A673 (cell line): ENCODE measurements at regions not wholly inside any gene's neighbourhood (a gene's known extent, or its start where the extent isn't known, plus 50 kb on each side); places are given as distances from the start of the nearest gene placed in this dataset.

ENCODE experiments used
- EZH2 ChIP-seq: fragments of 200-600 bp; sonication (generic); IDR thresholded peaks from 2 replicates; pipeline ENCODE4 v1.6.1; 2017; ENCODE audit warnings: borderline replicate concordance, low read depth, mild to moderate bottlenecking, mixed read lengths, antibody characterized with exemption, low read length; ENCODE audit not compliant: poor library complexity, severe bottlenecking
- TF ChIP-seq, protein P1 (sequence below): fragments of 300-800, 200-600 bp; sonication (generic); conservative IDR thresholded peaks from 2 replicates; pipeline ENCODE4 v1.5.1; 2017; ENCODE audit warnings: low read depth, mild to moderate bottlenecking, antibody characterized with exemption, low read length, moderate library complexity, mixed read lengths

DNA sequence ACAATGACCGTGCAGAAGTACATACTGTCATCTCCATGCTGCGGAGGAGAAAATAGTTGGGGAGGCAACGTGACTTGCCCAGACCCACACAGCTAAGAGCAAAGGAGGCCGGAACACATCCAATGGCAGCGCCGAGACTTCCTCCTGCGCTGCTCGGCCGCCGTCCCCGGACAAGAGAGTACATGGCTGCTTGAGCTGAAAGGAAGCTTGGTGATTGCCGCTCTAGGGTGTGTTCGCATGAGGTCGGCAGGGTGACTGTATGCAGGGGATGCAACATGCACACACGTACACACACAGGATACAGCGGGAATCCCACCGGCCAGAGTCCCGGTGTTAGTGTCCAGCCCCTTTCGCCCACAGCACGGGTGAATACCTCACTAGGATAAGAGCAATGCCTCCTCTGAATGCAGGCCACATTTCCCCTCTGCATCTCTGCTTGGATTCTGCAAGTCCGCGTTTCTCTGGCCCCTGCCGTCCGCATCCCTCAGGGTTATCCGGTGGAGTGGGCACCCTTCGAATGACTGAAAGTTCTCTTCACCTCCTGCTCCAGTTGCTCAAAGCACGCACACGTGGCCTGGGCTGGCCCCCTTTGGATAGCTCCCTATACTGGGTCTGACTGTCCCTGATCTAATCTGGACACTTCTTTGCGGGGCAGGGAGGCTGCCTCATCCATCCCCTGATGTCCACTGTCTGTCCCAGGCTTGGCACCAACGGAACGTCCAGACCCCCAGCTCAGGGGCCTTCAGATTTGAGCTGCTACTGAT, 78.8 kb downstream of the GSC start:
- TF ChIP-seq, protein P1, sequence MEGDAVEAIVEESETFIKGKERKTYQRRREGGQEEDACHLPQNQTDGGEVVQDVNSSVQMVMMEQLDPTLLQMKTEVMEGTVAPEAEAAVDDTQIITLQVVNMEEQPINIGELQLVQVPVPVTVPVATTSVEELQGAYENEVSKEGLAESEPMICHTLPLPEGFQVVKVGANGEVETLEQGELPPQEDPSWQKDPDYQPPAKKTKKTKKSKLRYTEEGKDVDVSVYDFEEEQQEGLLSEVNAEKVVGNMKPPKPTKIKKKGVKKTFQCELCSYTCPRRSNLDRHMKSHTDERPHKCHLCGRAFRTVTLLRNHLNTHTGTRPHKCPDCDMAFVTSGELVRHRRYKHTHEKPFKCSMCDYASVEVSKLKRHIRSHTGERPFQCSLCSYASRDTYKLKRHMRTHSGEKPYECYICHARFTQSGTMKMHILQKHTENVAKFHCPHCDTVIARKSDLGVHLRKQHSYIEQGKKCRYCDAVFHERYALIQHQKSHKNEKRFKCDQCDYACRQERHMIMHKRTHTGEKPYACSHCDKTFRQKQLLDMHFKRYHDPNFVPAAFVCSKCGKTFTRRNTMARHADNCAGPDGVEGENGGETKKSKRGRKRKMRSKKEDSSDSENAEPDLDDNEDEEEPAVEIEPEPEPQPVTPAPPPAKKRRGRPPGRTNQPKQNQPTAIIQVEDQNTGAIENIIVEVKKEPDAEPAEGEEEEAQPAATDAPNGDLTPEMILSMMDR = no peak
- no peak for TF ChIP-seq EZH2
